OCI-LY7 (cell line): ENCODE measurements at regions not wholly inside any gene's neighbourhood (a gene's known extent, or its start where the extent isn't known, plus 50 kb on each side); places are given as distances from the start of the nearest gene placed in this dataset.
"Not testable (repeated sequence)": the region's sequence is repeated elsewhere in the genome, so short reads cannot be mapped to it uniquely, and the experiment has no call there.

Experiments used
- EZH2phosphoT487 ChIP-seq: fragments of 200-600 bp; sonication (generic); IDR thresholded peaks from 2 replicates; pipeline ENCODE4 v1.6.1; 2018; ENCODE audit warnings: low read depth, borderline replicate concordance, mild to moderate bottlenecking, mixed run types, antibody characterized with exemption, low read length, moderate library complexity, mixed read lengths
- TF ChIP-seq, protein P1 (sequence below): fragments of 200-600 bp; sonication (generic); conservative IDR thresholded peaks from 2 replicates; pipeline ENCODE4 v1.5.1; 2014; ENCODE audit warnings: mild to moderate bottlenecking, antibody characterized with exemption, low read length, moderate library complexity, mixed read lengths

DNA sequence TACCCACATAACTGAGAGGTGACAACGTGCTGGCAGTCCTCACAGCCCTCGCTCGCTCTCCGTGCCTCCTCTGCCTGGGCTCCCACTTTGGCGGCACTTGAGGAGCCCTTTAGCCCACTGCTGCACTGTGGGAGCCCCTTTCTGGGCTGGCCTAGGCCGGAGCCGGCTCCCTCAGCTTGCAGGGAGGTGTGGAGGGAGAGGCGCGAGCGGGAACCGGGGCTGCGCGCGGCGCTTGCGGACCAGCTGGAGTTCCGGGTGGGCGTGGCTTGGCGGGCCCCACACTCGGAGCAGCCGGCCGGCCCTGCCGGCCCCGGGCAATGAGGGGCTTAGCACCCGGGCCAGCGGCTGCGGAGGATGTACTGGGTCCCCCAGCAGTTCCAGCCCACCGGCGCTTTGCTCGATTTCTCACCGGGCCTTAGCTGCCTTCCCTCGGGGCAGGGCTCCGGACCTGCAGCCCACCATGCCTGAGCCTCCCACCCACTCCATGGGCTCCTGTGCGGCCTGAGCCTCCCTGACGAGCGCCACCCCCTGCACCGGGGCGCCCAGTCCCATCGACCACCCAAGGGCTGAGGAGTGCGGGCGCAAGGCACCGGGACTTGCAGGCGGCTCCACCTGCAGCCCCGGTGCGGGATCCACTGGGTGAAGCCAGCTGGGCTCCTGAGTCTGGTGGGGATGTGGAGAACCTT, 630.1 kb upstream of the NXPH2 start:
- TF ChIP-seq, protein P1, sequence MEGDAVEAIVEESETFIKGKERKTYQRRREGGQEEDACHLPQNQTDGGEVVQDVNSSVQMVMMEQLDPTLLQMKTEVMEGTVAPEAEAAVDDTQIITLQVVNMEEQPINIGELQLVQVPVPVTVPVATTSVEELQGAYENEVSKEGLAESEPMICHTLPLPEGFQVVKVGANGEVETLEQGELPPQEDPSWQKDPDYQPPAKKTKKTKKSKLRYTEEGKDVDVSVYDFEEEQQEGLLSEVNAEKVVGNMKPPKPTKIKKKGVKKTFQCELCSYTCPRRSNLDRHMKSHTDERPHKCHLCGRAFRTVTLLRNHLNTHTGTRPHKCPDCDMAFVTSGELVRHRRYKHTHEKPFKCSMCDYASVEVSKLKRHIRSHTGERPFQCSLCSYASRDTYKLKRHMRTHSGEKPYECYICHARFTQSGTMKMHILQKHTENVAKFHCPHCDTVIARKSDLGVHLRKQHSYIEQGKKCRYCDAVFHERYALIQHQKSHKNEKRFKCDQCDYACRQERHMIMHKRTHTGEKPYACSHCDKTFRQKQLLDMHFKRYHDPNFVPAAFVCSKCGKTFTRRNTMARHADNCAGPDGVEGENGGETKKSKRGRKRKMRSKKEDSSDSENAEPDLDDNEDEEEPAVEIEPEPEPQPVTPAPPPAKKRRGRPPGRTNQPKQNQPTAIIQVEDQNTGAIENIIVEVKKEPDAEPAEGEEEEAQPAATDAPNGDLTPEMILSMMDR: not testable (repeated sequence)
- not testable (repeated sequence) for TF ChIP-seq EZH2phosphoT487
